Lower lobe of right lung (tissue), 2 donors: ENCODE measurements at regions not wholly inside any gene's neighbourhood (a gene's known extent, or its start where the extent isn't known, plus 50 kb on each side); places are given as distances from the start of the nearest gene placed in this dataset.

Source experiments
- ATAC-seq, 2 donors: fragments of 200-7000 bp; cut with Tn5 transposase; one replicate each; pipeline ENCODE4 v1.9.1; 2020 to 2022; ENCODE audit warnings: mild to moderate bottlenecking in 2 of 2, moderate library complexity in 2 of 2
- DNase-seq: peaks from one replicate; pipeline ENCODE4 v3.0.0-alpha.2; 2020
- H3K27ac ChIP-seq: fragments of 200-600 bp; one replicate; pipeline ENCODE4 v1.8.0; 2022
- H3K27me3 ChIP-seq: fragments of 200-600 bp; one replicate; pipeline ENCODE4 v1.8.0; 2022; ENCODE audit warnings: low read depth
- H3K36me3 ChIP-seq: fragments of 200-600 bp; one replicate; pipeline ENCODE4 v1.8.0; 2022; ENCODE audit warnings: mild to moderate bottlenecking
- H3K4me1 ChIP-seq: fragments of 200-600 bp; one replicate; pipeline ENCODE4 v1.8.0; 2022
- H3K4me3 ChIP-seq: fragments of 200-600 bp; one replicate; pipeline ENCODE4 v1.8.0; 2022; ENCODE audit warnings: mild to moderate bottlenecking
- H3K9me3 ChIP-seq: fragments of 200-600 bp; one replicate; pipeline ENCODE4 v1.8.0; 2022
- intact Hi-C: fragments of 100-400 bp; cut with DNase I; formaldehyde crosslinking; loops from one replicate; pipeline ENCODE4 v1.11.0; 2022
- TF ChIP-seq, protein P1 (sequence below): fragments of 200-600 bp; IDR thresholded peaks from one replicate; pipeline ENCODE4 v1.8.0; 2022; ENCODE audit warnings: antibody characterized with exemption, mild to moderate bottlenecking
- donor health status: DM: no; HTN: yes; CAD: no; lungs with severe emphysema.

GRCh38 chr9:16205455-16205854 is 652.6 kb downstream of the CCDC171 start:
- no peaks in the 10 kb centered on the region for H3K9me3 ChIP-seq
- intact Hi-C loops: no loop called here
- no peaks in the 10 kb centered on the region for H3K36me3 ChIP-seq
- H3K27me3 ChIP-seq: no peaks in the 10 kb centered on the region
- H3K27ac ChIP-seq: no peak overlapping the region
- no peak for DNase-seq
- TF ChIP-seq, protein P1, sequence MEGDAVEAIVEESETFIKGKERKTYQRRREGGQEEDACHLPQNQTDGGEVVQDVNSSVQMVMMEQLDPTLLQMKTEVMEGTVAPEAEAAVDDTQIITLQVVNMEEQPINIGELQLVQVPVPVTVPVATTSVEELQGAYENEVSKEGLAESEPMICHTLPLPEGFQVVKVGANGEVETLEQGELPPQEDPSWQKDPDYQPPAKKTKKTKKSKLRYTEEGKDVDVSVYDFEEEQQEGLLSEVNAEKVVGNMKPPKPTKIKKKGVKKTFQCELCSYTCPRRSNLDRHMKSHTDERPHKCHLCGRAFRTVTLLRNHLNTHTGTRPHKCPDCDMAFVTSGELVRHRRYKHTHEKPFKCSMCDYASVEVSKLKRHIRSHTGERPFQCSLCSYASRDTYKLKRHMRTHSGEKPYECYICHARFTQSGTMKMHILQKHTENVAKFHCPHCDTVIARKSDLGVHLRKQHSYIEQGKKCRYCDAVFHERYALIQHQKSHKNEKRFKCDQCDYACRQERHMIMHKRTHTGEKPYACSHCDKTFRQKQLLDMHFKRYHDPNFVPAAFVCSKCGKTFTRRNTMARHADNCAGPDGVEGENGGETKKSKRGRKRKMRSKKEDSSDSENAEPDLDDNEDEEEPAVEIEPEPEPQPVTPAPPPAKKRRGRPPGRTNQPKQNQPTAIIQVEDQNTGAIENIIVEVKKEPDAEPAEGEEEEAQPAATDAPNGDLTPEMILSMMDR: no peak
- no peak overlapping the region for H3K4me3 ChIP-seq
- no peaks in the 10 kb centered on the region for H3K4me1 ChIP-seq
- no peak for ATAC-seq

DNA sequence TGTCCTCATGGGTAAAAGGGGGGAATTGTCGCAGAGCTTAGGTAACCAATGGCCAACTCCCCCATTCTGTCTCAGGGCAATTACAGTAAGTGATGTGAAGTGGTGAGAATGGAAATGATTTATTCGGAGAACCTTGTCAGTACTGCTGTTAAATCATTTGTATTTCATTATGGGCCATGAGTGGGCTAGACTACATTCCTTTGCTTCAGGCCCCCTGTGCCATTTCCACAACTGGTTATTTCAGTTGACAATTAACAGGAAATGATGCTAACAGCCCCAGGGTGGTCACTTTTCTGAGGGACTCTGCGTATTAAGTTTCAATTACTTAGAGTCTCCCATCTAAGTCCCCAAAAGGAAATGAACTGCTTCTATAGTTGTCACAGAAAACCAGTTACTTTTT is 653.7 kb downstream of the CCDC171 start:
- Histone ChIP-seq H3K36me3 (no peaks in the 10 kb centered on the region), H3K27me3 (no peaks in the 10 kb centered on the region), H3K27ac (no peak overlapping the region), H3K4me1 (no peaks in the 10 kb centered on the region), H3K9me3 (no peaks in the 10 kb centered on the region), H3K4me3 (no peak overlapping the region)
- intact Hi-C loops: no loop called here
- ATAC-seq (no peak), DNase-seq (no peak)
- TF ChIP-seq, protein P1: no peak

- no peak for DNase-seq
- intact Hi-C loops: no loop called here
- H3K4me1 ChIP-seq: no peaks in the 10 kb centered on the region
- H3K27ac ChIP-seq: no peak overlapping the region
- no peaks in the 10 kb centered on the region for H3K36me3 ChIP-seq
- TF ChIP-seq, protein P1: no peak
- H3K4me3 ChIP-seq: no peak overlapping the region
- H3K9me3 ChIP-seq: no peaks in the 10 kb centered on the region
- H3K27me3 ChIP-seq: no peaks in the 10 kb centered on the region
- no peak for ATAC-seq
Observed at GRCh38 chr9:16207161-16207560, 654.3 kb downstream of the CCDC171 start.

DNA sequence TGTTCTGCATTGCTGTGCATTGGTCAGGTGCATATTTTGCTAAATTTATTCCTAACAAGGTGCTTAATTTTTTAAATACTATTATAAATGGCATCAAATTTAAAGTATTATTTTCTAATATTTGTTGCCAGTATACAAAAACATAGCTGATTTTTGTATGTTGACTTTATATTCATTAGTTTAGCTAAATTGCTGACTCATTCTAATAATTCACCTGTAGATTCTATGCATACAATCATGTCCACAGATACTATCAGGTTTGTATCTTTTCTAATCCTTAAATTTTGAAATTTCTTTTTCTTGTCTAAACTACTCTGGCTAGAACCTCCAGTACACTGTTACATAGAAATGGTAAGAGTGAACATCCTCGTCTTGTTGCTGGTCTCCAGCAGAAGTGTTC is 657.6 kb downstream of the CCDC171 start:
- H3K36me3 ChIP-seq: no peaks in the 10 kb centered on the region
- no peak overlapping the region for H3K4me3 ChIP-seq
- intact Hi-C loops: no loop called here
- H3K4me1 ChIP-seq: peaks cover 11% of the 10 kb centered on the region
- ATAC-seq: no peak
- H3K27me3 ChIP-seq: no peaks in the 10 kb centered on the region
- H3K27ac ChIP-seq: no peak overlapping the region
- TF ChIP-seq, protein P1: no peak
- DNase-seq: no peak
- H3K9me3 ChIP-seq: no peaks in the 10 kb centered on the region

DNA sequence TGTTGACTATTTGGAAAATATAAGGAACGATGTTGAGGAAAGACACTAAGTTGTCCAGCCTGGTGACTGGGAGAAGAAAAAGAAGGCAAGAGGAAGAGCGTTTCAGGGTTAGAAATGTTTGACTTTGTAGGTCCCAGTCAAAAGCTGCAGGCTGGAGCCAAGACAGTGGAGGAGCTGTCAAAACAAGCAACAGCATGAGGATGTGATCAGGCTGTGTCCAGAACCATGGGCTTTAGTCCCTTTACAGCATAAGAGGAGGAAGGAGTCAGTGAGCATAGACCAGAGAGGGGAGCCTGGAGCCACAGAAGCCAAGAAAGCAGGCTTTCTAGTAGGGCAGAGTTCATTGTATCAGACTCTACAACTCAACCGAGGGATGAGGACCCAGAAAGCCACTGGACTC is 658.5 kb downstream of the BNC2 start:
- no peaks in the 10 kb centered on the region for H3K36me3 ChIP-seq
- ATAC-seq (peak in 1 of 2 donors; percentile 55), DNase-seq (no peak)
- H3K9me3 ChIP-seq: no peaks in the 10 kb centered on the region
- intact Hi-C loops: no loop called here
- H3K27me3 ChIP-seq: no peaks in the 10 kb centered on the region
- H3K4me1 ChIP-seq: peaks cover 11% of the 10 kb centered on the region
- TF ChIP-seq, protein P1: no peak
- no peak overlapping the region for H3K27ac ChIP-seq
- H3K4me3 ChIP-seq: no peak overlapping the region
